ENCODE measurements at regions not wholly inside any gene's neighbourhood (a gene's known extent, or its start where the extent isn't known, plus 50 kb on each side); places are given as distances from the start of the nearest gene placed in this dataset.

DNA sequence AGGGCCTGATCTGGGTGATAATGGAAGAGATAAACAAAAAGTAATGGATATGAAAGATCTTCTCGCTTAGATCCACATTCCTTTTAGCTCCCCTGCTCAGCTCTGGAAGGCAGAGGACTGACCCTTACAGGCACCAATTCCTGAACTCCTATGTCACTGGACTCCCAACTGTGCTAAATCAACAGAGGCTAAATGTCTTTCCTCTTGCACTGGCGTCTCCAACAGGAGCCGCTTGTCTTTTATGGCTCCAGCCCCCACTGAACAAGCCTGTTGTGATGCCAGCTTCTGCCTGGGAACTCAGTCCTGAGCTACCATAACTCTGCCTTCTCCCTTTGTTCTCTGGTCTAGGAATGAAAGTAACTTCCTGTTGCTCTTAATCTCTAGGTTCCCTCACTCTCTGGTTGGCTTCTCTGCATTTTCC lies 142.1 kb upstream of the COL11A1 start:
- DNase-seq (ENCODE audit: low spot score) = no peak

DNA sequence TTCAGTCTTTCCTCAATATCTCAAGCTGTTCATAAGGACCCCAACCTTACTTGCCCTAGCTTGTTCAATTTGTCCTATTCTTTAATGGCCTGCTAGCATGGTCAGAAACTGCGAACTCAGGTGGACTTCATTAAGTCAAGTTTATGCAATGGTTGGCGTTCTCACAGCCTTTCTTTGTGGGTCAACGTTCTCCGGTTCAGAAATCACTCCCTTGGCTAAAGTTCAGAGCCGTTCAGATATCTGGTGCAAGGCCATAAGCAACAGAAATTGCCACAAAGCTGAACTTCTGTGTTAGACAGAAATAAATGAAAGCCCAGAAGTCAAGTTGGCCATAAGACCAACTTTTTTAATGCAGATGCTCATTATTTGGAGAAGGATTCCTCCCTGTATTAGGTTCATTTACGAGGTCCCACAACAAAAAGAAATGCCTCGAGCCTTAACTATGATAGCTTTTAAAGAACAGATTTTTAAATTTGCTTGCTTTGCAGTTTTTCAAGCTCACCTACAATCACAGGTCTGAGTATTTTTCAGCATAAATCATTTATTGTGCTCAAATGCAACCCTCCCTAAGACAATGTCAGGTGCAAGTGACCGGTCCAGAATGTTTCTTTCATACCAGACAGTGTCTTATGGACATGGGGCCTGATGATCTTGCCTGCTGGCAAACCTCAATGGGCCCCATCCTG lies 140.2 kb upstream of the COL11A1 start:
- DNase-seq (ENCODE audit: low spot score) = no peak

DNA sequence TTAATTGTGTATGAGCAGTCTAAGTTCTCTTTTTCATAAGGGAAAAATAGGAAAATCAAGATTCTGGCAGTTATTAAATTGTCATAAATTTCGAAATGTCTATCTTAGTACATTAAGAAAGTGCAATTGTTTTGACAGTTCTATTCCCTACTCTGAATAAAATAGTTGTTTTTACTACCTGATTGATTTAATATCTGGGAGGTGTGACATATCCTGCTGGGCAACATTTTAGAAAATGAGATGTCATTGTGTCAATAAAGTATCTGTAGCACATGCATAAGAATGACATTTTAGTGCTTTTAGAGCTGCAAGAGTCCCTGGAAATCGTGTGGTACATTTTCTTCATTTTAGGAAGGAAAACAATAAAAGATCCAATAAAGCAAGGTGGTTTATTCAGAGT lies 139.2 kb upstream of the COL11A1 start:
- DNase-seq (ENCODE audit: low spot score) = no peak

DNA sequence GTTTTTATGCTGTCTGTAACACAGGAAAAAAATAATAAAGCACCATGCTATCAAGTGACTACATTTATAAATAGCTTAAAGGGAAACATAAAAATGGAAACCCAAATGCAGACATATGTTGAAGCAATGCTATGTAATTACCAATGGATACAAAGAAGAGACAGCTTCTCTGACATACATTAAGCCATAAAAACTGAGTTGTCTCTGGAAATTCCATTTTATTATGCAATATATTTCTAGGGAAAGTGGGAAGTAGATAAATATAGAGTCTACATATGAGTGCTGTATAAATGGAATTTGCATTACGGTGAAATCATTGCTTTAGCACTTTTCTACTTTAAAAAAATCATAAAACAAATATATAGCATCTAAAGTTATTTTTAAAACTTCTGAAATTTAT lies 135.2 kb upstream of the COL11A1 start:
- DNase-seq (ENCODE audit: low spot score) = no peak

DNA sequence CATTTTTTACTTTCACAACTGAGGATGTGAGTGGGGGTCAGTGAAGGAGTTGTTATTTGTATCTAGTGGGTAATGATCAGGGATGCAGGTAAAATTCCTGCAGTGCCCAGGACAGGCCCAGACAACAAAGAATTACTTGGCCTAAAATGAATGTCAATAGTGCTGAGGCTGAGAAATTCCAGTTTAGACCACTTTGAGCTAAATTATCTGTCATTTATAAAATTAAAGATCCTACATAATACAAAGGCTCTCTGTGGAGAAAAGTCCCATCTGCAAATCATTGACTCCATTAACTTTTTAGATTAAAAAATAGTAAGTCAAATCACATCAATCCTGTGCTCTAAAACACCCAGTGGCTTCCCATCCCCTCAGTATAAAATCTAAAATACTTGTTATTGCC lies 130.7 kb upstream of the COL11A1 start:
- DNase-seq (ENCODE audit: low spot score) = no peak

DNA sequence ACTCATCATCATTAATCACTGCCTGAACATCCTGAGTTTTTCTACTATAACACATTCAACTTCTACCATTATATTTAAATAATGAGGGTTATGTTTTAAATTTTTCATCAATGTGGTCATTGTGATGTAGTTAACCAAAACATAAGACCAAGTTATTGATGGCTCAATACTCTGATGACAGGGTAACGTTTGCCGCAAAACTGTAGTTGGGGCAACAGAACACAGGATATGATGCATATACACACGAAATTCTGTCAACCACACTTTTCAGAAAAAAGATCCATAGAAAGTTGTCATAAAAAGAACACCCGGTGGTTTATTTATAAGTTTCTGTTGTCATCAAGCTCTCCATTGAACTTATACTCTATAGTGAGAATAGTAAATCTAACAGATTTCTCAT lies 121.7 kb upstream of the COL11A1 start:
- DNase-seq (ENCODE audit: low spot score) = no peak

DNA sequence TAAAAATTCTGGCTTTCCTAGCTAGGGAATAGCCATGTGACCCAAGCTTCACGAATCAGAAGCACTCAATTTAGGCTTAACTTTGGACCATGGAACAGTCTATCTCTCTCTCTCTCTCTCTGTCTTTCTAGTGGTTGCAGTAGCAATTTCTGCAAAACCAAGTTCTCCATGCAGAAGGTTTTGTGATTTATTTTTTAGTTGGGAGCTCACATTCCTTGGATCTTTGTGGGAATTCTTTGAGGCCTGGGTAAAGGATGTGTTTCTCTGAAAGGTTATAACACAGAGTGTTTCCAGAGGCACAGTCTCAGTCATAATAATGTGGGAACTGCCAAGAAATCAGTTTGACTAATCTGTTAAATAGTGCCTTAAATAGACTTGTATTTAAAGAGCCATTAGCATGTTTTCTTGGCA lies 112.3 kb upstream of the COL11A1 start:
- peak; percentile 19 for DNase-seq (ENCODE audit: low spot score)

DNA sequence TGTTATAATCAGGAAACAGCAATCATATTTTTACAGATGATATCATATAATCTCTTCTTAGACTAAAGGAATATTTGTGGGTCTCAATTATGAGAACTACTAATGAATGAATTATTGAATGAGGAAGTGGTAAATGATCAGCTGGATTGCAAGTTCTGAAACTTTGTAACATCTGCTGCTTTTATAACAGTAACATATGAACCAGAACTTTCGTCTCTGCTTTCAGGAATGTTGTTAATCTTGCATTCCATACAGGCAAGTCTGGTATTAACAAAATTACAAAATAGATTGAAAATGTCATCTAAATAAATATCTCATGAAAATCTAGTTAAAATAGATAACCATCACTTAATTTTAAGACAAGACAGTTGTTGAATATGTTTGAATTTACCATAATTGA lies 110.5 kb upstream of the COL11A1 start:
- DNase-seq (ENCODE audit: low spot score) = peak; percentile 10

DNA sequence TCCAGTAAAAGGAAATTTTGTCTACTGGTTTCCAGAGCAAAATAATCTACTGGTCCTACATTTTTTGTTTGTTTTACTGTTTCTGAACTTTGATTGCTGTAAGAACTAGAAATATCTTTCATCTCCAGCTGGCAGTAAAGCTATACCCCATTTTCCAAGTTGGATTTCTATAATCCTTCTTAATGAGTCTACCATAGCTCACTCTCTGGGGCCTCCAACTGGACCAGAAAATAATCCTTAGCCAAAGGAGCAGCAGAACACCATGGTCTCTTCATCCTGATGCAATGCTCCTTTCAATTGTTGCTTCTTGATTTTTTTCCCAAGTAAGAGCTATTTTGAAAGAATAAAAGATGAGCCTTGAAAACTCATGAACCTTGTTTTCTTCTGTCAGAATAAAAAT lies 110.0 kb upstream of the COL11A1 start:
- no peak for DNase-seq (ENCODE audit: low spot score)

DNA sequence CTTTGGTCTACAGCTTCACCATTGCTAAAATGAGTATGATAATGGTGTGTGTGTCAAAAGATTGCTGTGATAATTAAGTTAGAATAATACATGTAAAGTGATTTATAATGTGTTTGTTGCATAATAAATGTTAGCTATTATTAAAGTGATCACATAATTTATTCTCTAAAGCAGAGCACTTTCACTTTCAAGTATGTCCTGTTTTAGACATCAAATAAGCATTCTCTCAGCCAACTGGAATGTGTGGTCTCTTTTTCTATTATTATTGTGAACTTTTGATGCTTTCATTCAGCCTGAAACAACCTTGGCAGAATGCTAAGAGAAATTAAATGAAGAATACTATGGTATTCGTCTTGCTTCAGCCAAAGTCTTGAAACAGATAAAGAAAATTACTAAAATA lies 102.8 kb upstream of the COL11A1 start:
- DNase-seq (ENCODE audit: low spot score) = no peak

DNA sequence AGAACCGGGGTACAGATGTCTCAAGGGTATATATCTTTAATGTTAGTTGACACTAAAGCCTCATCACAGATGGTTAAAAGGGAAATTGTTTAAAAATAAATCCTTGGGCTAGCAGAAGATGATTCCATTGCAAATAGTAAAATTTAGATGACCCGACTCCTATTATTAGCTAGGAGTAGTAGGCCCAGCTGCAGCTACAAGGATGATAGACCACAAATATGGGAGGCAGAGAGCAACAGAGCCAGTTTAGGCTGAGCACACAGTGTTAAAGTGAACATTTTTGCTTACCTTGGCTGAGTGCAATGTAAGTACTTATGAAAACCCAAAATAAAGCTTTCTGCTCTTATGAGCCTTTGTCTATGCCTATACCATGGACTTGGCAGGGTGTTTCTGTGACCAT lies 100.5 kb upstream of the COL11A1 start:
- no peak for DNase-seq (ENCODE audit: low spot score)

DNA sequence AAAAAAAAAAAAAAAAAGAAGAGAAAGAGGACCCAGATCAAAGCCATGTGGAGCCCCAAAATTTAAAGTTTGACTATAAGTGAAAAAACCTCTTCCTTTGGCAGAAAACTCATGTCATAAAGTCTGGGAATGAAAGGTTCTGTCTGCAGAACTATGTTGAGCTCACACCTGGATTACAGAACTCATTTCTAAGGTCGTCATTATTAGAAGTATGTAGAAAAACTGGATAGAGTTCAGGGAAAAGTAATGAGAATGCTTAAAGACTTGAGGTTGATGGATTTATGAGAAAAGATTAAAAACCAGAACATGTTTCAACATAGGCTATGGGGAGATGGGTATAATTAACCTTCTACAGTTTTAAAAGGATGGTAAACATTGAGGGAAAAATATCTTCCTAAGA lies 90.7 kb upstream of the COL11A1 start:
- no peak for DNase-seq (ENCODE audit: low spot score)

DNA sequence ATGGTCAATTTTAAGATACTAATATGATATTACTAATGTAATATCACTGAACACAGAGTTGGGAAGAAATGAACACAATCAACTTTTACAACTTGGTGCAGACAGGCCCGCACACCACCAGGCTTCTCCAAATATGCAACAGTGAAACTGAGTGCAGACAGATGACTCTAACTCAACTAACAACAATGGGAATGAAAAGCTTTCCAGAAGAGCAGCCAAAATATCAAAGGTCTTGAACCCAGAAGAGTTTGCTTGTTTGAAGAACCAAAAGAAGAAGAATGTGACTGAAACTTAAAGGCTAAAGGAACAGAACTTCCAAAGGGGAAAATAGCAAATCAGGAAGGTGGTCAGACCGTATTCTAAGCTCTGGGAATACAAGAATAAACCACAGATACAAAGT lies 89.8 kb upstream of the COL11A1 start:
- DNase-seq (ENCODE audit: low spot score) = no peak

DNA sequence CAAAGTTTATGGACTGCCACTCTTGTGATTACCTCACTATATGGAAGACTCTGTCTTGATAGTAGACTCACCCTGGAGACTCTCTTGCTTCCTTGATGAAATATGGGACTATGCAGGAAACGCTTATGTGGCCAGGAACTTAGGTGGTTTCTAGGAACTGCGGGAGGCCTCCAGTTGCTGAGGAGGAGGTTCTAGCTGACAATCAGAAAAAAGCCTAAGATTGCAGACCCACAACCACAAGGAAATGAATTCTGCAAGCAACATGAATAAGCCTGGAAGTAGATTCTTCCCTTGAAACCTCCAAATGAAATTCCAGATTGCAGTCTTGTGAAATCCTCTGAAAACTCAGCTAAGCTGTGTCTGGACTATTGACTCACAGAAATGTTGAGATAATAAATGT lies 88.9 kb upstream of the COL11A1 start:
- peak; percentile 27 for DNase-seq (ENCODE audit: low spot score)

DNA sequence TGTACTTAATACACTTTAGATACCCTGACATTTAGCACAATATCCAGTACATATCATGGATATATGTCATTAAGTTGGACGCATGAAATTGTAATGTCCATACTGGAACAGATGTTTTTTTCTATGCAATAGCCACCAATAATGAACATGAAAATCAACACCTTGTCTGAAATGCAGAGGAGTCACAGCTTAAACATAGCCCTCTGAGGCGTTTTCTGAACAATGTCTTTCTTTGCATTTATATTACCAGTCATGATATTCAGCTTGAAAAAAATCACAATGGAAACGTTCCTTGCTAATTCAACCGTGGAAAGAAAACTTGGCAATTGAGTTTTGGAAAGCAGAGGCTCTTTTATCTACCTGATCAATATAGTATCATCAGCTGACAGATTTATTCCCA lies 86.7 kb upstream of the COL11A1 start:
- DNase-seq (ENCODE audit: low spot score) = no peak

DNA sequence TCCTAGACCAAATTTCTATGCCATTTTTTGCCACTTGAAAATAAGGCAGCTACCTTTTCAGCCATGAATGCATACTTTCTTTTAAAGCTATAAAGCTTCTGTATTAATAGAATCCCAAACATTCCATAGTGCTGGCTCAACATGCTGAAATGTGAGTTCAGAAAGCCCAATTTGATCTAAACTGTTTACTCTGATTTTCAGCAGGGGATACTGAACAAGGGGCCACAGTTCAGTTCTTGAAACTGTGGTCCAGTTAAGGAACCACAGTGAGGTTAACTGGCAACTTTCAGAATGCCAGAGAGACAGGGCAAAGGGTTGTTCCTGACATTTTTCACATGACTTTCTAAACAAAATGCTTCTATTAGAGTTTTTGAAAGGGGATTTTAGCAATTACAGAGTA lies 85.7 kb upstream of the COL11A1 start:
- no peak for DNase-seq (ENCODE audit: low spot score)

DNA sequence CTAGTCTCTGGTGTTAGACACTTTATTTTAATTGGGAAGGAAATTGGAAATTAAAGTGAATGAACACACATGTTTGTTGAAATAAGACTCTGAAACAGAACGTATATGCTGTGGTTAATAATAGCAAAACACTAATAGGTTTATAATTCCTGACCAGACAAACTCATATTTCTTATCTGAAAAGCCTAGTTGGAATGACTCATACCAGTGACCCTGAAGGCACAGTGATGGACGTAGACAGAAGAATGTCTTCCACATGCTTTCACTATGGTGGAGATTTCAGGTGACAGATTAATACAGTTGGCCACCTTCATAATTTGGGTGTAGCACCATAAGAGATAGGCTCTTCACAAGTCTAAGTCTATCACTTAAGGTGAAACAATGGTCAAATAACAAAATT lies 83.0 kb upstream of the COL11A1 start:
- DNase-seq (ENCODE audit: low spot score) = no peak

DNA sequence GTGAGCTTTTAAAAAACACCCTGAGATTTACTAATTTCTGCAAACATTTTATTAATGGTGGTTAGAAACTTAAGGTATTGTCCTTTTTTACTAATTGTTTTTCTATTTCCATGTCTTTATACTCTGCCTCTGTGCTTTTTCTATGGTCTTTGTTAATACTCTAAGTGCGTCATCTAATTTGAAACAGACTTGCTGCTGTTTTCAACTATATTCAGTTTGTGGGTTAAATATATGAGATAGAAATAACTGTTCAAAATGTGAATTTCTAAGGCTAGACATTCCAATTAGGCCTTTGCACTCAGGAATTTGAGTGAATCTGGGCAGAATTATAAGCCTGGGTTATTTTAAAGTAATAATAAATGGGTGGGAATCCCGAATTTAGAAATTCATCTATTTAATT lies 82.4 kb upstream of the COL11A1 start:
- no peak for DNase-seq (ENCODE audit: low spot score)

DNA sequence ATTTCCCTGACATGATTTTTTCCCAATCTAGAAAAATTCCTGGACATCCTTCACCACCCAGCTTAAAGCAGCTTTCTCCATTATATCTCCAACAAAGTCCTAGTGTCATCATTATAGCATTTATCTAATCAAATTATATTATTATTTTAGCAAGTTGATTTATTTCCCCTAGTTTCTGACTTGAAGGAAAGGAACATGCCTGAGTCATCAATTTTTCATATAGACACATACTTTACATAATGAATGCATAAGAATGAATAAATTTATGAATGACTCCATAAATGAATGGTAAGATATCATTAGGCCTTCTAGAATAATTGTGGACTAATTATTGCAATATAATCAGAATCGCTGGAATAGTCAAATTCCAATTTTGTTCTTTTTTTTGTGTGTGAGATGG lies 79.4 kb upstream of the COL11A1 start:
- DNase-seq (ENCODE audit: low spot score) = no peak

DNA sequence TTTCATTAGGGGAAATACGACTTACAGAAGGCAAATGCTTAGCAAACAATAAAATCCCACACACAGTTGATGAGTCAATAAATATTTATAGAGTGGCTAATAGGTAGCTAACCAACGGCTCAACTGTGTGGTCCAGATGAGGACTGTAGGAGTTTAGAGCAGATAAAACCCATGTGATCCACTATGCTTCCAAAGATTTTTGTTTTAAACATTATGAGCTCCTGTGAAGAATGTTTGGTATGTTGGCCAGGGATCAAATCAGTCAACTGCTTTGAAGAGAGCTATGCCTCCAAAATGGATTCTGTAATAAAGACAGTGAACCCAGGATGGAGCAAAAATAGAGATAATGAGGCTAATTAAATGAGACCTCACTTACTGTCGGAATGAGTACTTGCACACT lies 72.3 kb upstream of the COL11A1 start:
- peak; percentile 13 for DNase-seq (ENCODE audit: low spot score)

DNA sequence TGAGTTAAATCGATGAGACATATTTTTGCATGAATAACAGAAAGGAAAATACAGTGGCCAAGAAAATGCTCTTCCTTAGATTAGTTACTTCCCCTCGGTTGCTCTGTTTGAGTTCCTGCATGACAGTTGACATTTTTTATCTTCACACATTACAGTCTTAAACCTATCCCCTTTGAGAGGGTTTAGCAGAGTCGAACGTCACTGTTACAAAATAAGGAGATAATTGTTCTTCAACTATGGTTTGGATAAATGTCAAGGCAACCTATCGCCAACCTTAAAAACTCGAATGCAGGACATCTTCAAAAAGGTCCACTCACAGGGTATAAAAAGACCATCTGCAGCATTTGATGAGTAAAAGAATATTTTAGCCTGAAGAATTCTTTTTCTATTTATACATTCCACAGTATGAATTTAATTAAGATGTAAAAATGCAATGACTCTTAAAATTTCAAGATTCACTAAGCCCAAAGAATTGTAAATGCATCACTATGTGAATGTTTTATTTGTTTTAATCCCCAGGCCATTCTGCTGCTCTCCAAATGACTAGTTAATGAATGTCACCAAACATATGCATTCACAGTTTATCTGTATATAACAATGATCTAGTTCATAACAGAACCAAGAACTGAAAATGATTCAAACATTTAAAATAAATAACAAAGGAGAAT lies 68.9 kb upstream of the COL11A1 start:
- DNase-seq (ENCODE audit: low spot score) = no peak

DNA sequence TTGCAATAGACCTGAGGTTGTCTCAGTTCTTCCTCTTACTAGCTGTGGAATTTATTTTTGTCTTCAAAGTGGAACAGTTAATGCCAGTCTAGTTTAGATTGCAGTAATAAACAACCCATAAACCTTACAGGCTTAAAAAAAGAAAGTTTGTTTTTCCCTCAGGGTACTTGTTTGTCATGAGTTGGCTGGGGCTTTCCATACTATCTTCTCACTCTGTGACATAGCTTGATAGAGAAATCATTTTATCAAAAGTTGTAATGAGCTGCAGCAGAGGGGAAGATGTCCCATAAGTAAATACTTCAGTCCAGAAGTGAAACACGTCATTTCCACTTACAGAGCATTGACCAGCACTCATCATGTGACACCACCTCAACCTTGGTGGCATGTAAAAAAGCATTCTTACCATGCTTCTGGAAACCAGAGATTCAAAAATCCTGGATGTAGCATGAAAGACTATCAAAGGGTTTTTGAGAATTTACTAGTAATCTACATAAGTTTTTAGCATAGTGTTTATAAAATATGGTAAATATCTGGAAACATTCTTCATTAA lies 62.8 kb upstream of the COL11A1 start:
- peak; percentile 5 for DNase-seq (ENCODE audit: low spot score)

DNA sequence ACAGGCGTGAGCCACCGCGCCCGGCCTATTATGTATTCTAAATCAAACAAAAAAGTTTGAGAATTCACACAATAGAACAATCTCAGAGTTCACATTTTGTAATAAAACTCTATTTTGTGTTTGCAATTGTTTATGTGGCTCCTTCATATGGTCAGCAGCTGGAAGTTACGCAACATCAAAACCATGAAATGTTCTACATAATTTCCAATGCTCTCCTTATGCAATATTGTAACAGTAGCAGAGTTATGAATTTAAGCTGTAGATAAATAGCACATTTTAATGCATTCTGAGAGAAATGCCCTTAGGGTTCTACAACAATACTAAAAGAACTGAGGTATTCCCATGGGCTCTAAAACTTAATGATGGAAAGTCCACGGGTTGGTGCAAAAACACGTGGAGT lies 62.3 kb upstream of the COL11A1 start:
- peak; percentile 19 for DNase-seq (ENCODE audit: low spot score)

DNA sequence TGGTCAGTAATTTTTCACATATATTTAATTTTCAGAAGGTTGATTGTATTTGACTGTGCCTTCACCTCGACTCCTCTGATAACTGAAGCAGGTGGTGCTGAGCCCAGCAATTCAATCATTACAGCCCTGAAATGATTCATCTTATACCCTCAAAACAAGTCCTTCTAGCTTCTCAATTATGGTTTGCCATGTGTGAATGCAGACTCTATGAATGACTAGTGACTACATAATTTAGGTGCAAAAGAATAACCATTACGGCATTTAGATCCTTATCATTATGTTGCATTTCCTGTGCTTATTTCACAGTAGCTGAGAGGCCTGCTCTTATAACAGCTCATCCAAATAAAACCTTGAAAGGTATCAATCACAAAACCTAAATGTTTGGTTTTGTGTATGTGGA lies 54.0 kb upstream of the COL11A1 start:
- no peak for DNase-seq (ENCODE audit: low spot score)
